ENCODE measurements at regions not wholly inside any gene's neighbourhood (a gene's known extent, or its start where the extent isn't known, plus 50 kb on each side); places are given as distances from the start of the nearest gene placed in this dataset.

DNA sequence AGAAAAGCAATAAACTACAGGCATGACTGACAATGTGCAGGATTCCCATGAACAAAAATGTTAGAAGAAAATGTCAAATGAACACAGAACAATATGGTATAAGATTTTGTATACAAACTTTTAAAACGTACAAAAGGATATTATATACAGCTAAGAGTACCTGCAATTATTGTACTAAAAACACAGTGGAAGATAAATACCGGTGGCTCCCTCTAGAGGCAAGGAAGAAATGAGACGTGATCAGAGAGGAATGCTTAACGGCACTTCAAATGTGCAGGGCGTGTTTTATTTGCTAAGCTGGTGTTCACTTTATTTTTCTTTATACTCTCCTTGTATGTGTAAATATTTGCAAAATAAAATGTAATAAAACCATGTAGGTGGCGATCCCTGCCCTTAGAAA, 191.8 kb upstream of the SAMSN1 start:
- no peak overlapping the region for H3K9ac ChIP-seq (ENCODE audit: control insufficient read depth, insufficient read depth, low read length)
- no peaks in the 10 kb centered on the region for H3K9me3 ChIP-seq (replicated peaks; ENCODE audit: control insufficient read depth, insufficient read depth, low read length)
- no peak overlapping the region for H2AFZ ChIP-seq (ENCODE audit: control insufficient read depth, low read depth, low read length)
- H3K27me3 ChIP-seq (replicated peaks in 1 of 2; ENCODE audit: control insufficient read depth in 2 of 2, insufficient read depth in 2 of 2, low read length in 1 of 2), result no peaks in the 10 kb centered on the region
- peak overlapping the region; percentile 20; the same call in 1 of the 2 replicates for H3K27ac ChIP-seq (ENCODE audit: control insufficient read depth, insufficient read depth)
- TF ChIP-seq SMC3 (IDR thresholded peaks at IDR 0.05; ENCODE audit: borderline replicate concordance, low read length) (peak; percentile 85; the same call in 1 of the 2 replicates), JUNB (IDR thresholded peaks at IDR 0.05) (no peak), RAD21 (IDR thresholded peaks at IDR 0.05; ENCODE audit: insufficient read depth, low read depth, low read length) (peak; percentile 86), CREM (IDR thresholded peaks at IDR 0.05; ENCODE audit: low read depth) (0 out of 2 replicates have a peak, but pooled peaks have one; percentile 10), KLF5 (IDR thresholded peaks at IDR 0.05; ENCODE audit: partially characterized antibody) (no peak)
- TF ChIP-seq, protein P1, sequence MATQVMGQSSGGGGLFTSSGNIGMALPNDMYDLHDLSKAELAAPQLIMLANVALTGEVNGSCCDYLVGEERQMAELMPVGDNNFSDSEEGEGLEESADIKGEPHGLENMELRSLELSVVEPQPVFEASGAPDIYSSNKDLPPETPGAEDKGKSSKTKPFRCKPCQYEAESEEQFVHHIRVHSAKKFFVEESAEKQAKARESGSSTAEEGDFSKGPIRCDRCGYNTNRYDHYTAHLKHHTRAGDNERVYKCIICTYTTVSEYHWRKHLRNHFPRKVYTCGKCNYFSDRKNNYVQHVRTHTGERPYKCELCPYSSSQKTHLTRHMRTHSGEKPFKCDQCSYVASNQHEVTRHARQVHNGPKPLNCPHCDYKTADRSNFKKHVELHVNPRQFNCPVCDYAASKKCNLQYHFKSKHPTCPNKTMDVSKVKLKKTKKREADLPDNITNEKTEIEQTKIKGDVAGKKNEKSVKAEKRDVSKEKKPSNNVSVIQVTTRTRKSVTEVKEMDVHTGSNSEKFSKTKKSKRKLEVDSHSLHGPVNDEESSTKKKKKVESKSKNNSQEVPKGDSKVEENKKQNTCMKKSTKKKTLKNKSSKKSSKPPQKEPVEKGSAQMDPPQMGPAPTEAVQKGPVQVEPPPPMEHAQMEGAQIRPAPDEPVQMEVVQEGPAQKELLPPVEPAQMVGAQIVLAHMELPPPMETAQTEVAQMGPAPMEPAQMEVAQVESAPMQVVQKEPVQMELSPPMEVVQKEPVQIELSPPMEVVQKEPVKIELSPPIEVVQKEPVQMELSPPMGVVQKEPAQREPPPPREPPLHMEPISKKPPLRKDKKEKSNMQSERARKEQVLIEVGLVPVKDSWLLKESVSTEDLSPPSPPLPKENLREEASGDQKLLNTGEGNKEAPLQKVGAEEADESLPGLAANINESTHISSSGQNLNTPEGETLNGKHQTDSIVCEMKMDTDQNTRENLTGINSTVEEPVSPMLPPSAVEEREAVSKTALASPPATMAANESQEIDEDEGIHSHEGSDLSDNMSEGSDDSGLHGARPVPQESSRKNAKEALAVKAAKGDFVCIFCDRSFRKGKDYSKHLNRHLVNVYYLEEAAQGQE (IDR thresholded peaks at IDR 0.05; ENCODE audit: low read depth, low read length), result no peak
- TF ChIP-seq, protein P2, sequence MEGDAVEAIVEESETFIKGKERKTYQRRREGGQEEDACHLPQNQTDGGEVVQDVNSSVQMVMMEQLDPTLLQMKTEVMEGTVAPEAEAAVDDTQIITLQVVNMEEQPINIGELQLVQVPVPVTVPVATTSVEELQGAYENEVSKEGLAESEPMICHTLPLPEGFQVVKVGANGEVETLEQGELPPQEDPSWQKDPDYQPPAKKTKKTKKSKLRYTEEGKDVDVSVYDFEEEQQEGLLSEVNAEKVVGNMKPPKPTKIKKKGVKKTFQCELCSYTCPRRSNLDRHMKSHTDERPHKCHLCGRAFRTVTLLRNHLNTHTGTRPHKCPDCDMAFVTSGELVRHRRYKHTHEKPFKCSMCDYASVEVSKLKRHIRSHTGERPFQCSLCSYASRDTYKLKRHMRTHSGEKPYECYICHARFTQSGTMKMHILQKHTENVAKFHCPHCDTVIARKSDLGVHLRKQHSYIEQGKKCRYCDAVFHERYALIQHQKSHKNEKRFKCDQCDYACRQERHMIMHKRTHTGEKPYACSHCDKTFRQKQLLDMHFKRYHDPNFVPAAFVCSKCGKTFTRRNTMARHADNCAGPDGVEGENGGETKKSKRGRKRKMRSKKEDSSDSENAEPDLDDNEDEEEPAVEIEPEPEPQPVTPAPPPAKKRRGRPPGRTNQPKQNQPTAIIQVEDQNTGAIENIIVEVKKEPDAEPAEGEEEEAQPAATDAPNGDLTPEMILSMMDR (IDR thresholded peaks at IDR 0.05 in 2 of 3, conservative IDR thresholded peaks at IDR 0.05 in 1 of 3; ENCODE audit: control insufficient read depth in 2 of 3, extremely low read depth in 1 of 3, insufficient read depth in 1 of 3, low read depth in 3 of 3, low read length in 3 of 3), result peak; percentile 51 to 65 (median 61)
- TF ChIP-seq, protein P3, sequence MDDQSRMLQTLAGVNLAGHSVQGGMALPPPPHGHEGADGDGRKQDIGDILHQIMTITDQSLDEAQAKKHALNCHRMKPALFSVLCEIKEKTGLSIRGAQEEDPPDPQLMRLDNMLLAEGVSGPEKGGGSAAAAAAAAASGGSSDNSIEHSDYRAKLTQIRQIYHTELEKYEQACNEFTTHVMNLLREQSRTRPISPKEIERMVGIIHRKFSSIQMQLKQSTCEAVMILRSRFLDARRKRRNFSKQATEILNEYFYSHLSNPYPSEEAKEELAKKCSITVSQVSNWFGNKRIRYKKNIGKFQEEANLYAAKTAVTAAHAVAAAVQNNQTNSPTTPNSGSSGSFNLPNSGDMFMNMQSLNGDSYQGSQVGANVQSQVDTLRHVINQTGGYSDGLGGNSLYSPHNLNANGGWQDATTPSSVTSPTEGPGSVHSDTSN (IDR thresholded peaks at IDR 0.05; ENCODE audit: insufficient replicate concordance, low read depth, low read length), result no peak
- no peaks in the 10 kb centered on the region for H3K79me2 ChIP-seq (ENCODE audit: control insufficient read depth, insufficient read depth, low read length)
- in situ Hi-C loops (cut with MboI), result no loop called here
- no peak for DNase-seq (ENCODE audit: low read depth, low spot score)
- intact Hi-C loops (cut with micrococcal nuclease; ENCODE audit: unreplicated experiment), result loop anchor here (1.0 to 5.0 kb wide), 4 partner anchors 124 to 335 kb away; no protein-coding TSS in a partner anchor
- peak; percentile 81 for ATAC-seq
- 0% methylated on average over 6 of the region's 6 CpGs for WGBS (ENCODE audit: insufficient coverage, insufficient replicate concordance, low lambda C conversion rate, missing lambda C conversion rate)
- FAIRE-seq, result peak; percentile 44
- no peak overlapping the region; the same call in 1 of the 2 replicates for H3K4me2 ChIP-seq (ENCODE audit: control insufficient read depth, insufficient read depth)
- ChIA-PET POLR2A (no interaction called here), CTCF (interaction anchor here (0.6 to 4.7 kb wide), 45 partner anchors 10 to 747 kb away, joined by 3 to 46 read pairs (median 5); no protein-coding TSS in a partner anchor), RAD21 (ENCODE audit: unreplicated experiment) (interaction anchor here (0.6 to 7.9 kb wide), 22 partner anchors 10 to 337 kb away, joined by 3 to 91 read pairs (median 4); no protein-coding TSS in a partner anchor), SMC1A (ENCODE audit: uncharacterized antibody, unreplicated experiment) (interaction anchor here (0.6 to 7.9 kb wide), 32 partner anchors 8 to 431 kb away, joined by 3 to 93 read pairs (median 6); no protein-coding TSS in a partner anchor)
- H3K4me3 ChIP-seq, result no peak overlapping the region
- H3K4me1 ChIP-seq (ENCODE audit: control insufficient read depth, insufficient read depth, low read length), result peaks cover 23% of the 10 kb centered on the region
- H4K20me1 ChIP-seq (ENCODE audit: control insufficient read depth, insufficient read depth), result no peaks in the 10 kb centered on the region
- H3K36me3 ChIP-seq (ENCODE audit: control insufficient read depth in 2 of 2, insufficient read depth in 2 of 2, low read length in 1 of 2), result no peaks in the 10 kb centered on the region
- no TSS peak for BruUV-seq (replicated peaks)
